ENCODE measurements at regions not wholly inside any gene's neighbourhood (a gene's known extent, or its start where the extent isn't known, plus 50 kb on each side); places are given as distances from the start of the nearest gene placed in this dataset.

DNA sequence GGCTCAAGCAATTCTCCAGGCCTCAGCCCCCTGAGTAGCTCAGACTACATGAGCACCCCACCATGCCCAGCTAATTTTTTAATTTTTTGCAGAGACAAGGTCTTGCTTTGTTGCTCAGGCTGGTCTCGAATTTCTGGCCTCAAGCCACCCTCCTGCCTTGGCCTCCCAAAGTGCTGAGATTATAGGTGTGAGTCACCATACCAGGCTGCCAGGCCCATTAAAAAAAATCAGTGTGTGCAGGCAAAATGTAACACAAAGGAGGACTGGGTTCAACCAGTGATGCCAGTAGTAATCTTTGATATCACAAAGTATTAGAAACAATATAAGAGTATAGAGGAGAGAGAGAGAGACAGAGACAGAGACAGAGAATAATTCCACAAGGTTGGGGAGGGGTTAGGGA lies 322.7 kb downstream of the MSX2 start:
- H3K27me3 ChIP-seq (ENCODE audit: control insufficient read depth in 5 of 5, insufficient read depth in 4 of 5, low read length in 5 of 5) = no peaks in the 10 kb centered on the region
- no peak overlapping the region for H3K9ac ChIP-seq (ENCODE audit: low read length in 5 of 5)
- H3K9me3 ChIP-seq (ENCODE audit: control insufficient read depth in 5 of 5, low read length in 5 of 5) = no peaks in the 10 kb centered on the region
- H3K4me3 ChIP-seq (ENCODE audit: low read depth in 1 of 5, low read length in 5 of 5) = no peak overlapping the region
- H3K36me3 ChIP-seq (ENCODE audit: control insufficient read depth in 5 of 5, insufficient read depth in 5 of 5, low read length in 5 of 5) = no peaks in the 10 kb centered on the region
- H3K27ac ChIP-seq (ENCODE audit: low read depth, low read length) = no peak overlapping the region
- peaks cover 0 to 16% (median 5%) of the 10 kb centered on the region in 5 donors for H3K4me1 ChIP-seq (ENCODE audit: control insufficient read depth in 5 of 5, insufficient read depth in 5 of 5, low read length in 5 of 5)

GRCh38 chr5:175045820-175046219 lies 321.4 kb downstream of the MSX2 start:
- H3K9me3 ChIP-seq (ENCODE audit: control insufficient read depth in 5 of 5, low read length in 5 of 5) = no peaks in the 10 kb centered on the region
- no peak overlapping the region for H3K9ac ChIP-seq (ENCODE audit: low read length in 5 of 5)
- H3K27me3 ChIP-seq (ENCODE audit: control insufficient read depth in 5 of 5, insufficient read depth in 4 of 5, low read length in 5 of 5) = no peaks in the 10 kb centered on the region
- no peak overlapping the region for H3K4me3 ChIP-seq (ENCODE audit: low read depth in 1 of 5, low read length in 5 of 5)
- no peaks in the 10 kb centered on the region for H3K36me3 ChIP-seq (ENCODE audit: control insufficient read depth in 5 of 5, insufficient read depth in 5 of 5, low read length in 5 of 5)
- peaks cover 0 to 16% (median 5%) of the 10 kb centered on the region in 5 donors for H3K4me1 ChIP-seq (ENCODE audit: control insufficient read depth in 5 of 5, insufficient read depth in 5 of 5, low read length in 5 of 5)
- no peak overlapping the region for H3K27ac ChIP-seq (ENCODE audit: low read depth, low read length)

DNA sequence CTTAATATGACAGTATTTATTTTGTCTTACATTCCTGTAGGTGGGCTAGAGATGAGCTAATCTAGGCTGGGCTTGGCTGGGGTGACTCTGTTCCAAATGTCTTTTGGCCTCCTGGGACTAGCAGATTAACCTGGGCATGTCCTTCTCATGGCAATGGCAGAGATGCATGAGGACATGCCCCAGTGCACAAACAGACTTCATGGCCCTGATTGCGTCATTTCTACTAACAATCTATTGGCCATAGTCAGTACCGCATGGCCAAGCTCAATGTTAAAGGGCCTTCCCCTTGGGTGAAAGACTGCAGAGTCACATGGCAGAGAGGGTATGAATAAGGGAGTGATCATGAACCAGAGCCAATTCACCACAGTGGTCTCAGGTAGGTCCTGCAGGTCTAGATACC lies 313.4 kb downstream of the MSX2 start:
- Histone ChIP-seq H3K27ac (ENCODE audit: low read depth, low read length) (no peak overlapping the region), H3K9me3 (ENCODE audit: control insufficient read depth in 5 of 5, low read length in 5 of 5) (peaks cover 0 to 10% (median 5%) of the 10 kb centered on the region in 5 donors), H3K27me3 (ENCODE audit: control insufficient read depth in 5 of 5, insufficient read depth in 4 of 5, low read length in 5 of 5) (no peaks in the 10 kb centered on the region), H3K4me3 (ENCODE audit: low read depth in 1 of 5, low read length in 5 of 5) (no peak overlapping the region), H3K36me3 (ENCODE audit: control insufficient read depth in 5 of 5, insufficient read depth in 5 of 5, low read length in 5 of 5) (no peaks in the 10 kb centered on the region), H3K4me1 (ENCODE audit: control insufficient read depth in 5 of 5, insufficient read depth in 5 of 5, low read length in 5 of 5) (peaks cover 0 to 2% (median 0%) of the 10 kb centered on the region in 5 donors), H3K9ac (ENCODE audit: low read length in 5 of 5) (no peak overlapping the region)

- no peaks in the 10 kb centered on the region for H3K27me3 ChIP-seq (ENCODE audit: control insufficient read depth in 5 of 5, insufficient read depth in 4 of 5, low read length in 5 of 5)
- peaks cover 0 to 6% (median 0%) of the 10 kb centered on the region in 5 donors for H3K4me1 ChIP-seq (ENCODE audit: control insufficient read depth in 5 of 5, insufficient read depth in 5 of 5, low read length in 5 of 5)
- H3K4me3 ChIP-seq (ENCODE audit: low read depth in 1 of 5, low read length in 5 of 5) = no peak overlapping the region
- peaks cover 0 to 10% (median 5%) of the 10 kb centered on the region in 5 donors for H3K9me3 ChIP-seq (ENCODE audit: control insufficient read depth in 5 of 5, low read length in 5 of 5)
- H3K27ac ChIP-seq (ENCODE audit: low read depth, low read length) = no peak overlapping the region
- H3K36me3 ChIP-seq (ENCODE audit: control insufficient read depth in 5 of 5, insufficient read depth in 5 of 5, low read length in 5 of 5) = no peaks in the 10 kb centered on the region
- H3K9ac ChIP-seq (ENCODE audit: low read length in 5 of 5) = no peak overlapping the region
Measured at GRCh38 chr5:175035882-175036533, 311.6 kb downstream of the MSX2 start.

DNA sequence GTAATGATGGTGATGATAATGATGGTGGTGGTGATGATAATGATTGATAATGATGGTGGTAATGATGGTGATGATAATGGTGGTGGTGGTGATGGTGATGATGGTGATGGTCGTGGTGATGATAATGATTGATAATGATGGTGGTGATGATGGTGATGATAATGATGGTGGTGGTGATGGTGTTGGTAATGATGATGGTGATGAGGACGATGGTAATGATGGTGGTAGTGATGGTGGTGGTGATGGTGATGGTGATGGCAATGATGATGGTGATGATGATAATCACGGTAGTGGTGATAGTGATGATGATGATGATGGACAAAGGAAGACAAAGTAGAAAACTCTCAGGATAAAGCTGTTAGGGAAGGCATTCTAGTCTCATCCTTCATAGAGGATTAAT lies 310.5 kb downstream of the MSX2 start:
- Histone ChIP-seq H3K4me1 (ENCODE audit: control insufficient read depth in 5 of 5, insufficient read depth in 5 of 5, low read length in 5 of 5) (peaks cover 0 to 6% (median 0%) of the 10 kb centered on the region in 5 donors), H3K9ac (ENCODE audit: low read length in 5 of 5) (no peak overlapping the region), H3K4me3 (ENCODE audit: low read depth in 1 of 5, low read length in 5 of 5) (no peak overlapping the region), H3K9me3 (ENCODE audit: control insufficient read depth in 5 of 5, low read length in 5 of 5) (peaks cover 0 to 10% (median 5%) of the 10 kb centered on the region in 5 donors), H3K27ac (ENCODE audit: low read depth, low read length) (no peak overlapping the region), H3K27me3 (ENCODE audit: control insufficient read depth in 5 of 5, insufficient read depth in 4 of 5, low read length in 5 of 5) (no peaks in the 10 kb centered on the region), H3K36me3 (ENCODE audit: control insufficient read depth in 5 of 5, insufficient read depth in 5 of 5, low read length in 5 of 5) (no peaks in the 10 kb centered on the region)

DNA sequence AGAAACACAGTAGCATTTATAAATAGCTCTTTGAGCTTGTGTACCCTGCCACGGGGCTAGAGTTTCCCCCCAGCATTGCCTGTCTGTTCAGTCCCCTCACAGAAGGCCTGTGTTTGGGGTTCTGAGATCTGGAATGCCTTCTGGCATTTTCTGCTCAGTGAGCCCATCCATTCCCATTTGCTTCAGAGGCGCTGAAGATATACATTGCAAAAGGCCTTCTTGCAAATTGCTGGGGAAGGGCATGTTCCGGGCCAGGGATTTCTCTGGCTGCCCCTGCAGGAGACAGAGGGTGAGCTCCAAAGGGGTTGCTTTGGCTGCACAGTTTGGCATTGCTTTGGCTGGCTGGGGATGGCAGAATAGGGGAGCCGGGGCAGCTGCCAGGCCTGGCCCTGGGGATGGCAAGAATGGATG lies 308.4 kb downstream of the MSX2 start:
- no peaks in the 10 kb centered on the region for H3K36me3 ChIP-seq (ENCODE audit: control insufficient read depth in 5 of 5, insufficient read depth in 5 of 5, low read length in 5 of 5)
- peaks cover 0 to 6% (median 0%) of the 10 kb centered on the region in 5 donors for H3K4me1 ChIP-seq (ENCODE audit: control insufficient read depth in 5 of 5, insufficient read depth in 5 of 5, low read length in 5 of 5)
- H3K27me3 ChIP-seq (ENCODE audit: control insufficient read depth in 5 of 5, insufficient read depth in 4 of 5, low read length in 5 of 5) = no peaks in the 10 kb centered on the region
- no peak overlapping the region for H3K27ac ChIP-seq (ENCODE audit: low read depth, low read length)
- H3K9me3 ChIP-seq (ENCODE audit: control insufficient read depth in 5 of 5, low read length in 5 of 5) = peaks cover 0 to 10% (median 5%) of the 10 kb centered on the region in 5 donors
- H3K4me3 ChIP-seq (ENCODE audit: low read depth in 1 of 5, low read length in 5 of 5) = no peak overlapping the region
- H3K9ac ChIP-seq (ENCODE audit: low read length in 5 of 5) = no peak overlapping the region

DNA sequence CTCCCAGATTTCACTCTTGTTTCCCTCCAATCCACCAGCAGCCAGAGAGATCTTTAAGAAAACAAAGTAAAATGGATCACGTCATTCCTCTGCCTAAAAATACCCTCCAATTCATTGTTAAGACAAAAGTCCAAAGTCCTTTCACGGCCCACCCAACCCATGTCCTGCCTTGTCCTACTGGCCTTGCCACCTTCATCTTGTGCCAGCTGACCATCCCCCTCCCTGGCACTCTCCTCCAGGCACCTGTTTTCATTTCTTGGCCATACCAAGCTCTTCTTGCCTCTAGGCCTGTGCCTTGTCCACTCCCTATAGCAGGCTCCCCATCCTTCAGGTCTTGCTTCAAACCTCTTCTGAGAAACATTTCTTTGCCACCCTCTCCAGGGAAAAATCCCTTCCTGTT lies 307.6 kb downstream of the MSX2 start:
- no peak overlapping the region for H3K9ac ChIP-seq (ENCODE audit: low read length in 5 of 5)
- H3K9me3 ChIP-seq (ENCODE audit: control insufficient read depth in 5 of 5, low read length in 5 of 5) = peaks cover 0 to 10% (median 5%) of the 10 kb centered on the region in 5 donors
- H3K4me3 ChIP-seq (ENCODE audit: low read depth in 1 of 5, low read length in 5 of 5) = no peak overlapping the region
- no peaks in the 10 kb centered on the region for H3K36me3 ChIP-seq (ENCODE audit: control insufficient read depth in 5 of 5, insufficient read depth in 5 of 5, low read length in 5 of 5)
- H3K27me3 ChIP-seq (ENCODE audit: control insufficient read depth in 5 of 5, insufficient read depth in 4 of 5, low read length in 5 of 5) = no peaks in the 10 kb centered on the region
- H3K27ac ChIP-seq (ENCODE audit: low read depth, low read length) = no peak overlapping the region
- H3K4me1 ChIP-seq (ENCODE audit: control insufficient read depth in 5 of 5, insufficient read depth in 5 of 5, low read length in 5 of 5) = peaks cover 0 to 6% (median 0%) of the 10 kb centered on the region in 5 donors

DNA sequence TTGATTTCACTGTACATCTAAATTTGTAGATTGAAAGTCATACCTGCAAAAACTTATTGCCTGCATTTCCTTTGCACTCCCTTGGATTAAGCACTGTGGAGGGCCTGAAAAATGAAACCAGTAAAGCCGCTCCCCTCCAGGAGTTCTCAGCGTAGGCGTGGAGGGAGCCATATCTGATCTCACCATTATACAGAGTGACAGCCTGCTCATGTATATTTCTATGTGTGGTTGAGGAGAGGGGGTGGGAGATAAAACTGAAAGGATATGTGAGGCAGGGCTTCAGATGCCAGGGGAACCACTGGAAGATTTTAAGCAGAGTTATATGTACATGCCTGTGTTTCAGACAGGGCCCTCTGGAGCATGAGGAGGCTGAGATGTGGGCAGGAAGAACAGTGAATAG lies 303.0 kb downstream of the MSX2 start:
- no peaks in the 10 kb centered on the region for H3K36me3 ChIP-seq (ENCODE audit: control insufficient read depth in 5 of 5, insufficient read depth in 5 of 5, low read length in 5 of 5)
- H3K4me1 ChIP-seq (ENCODE audit: control insufficient read depth in 5 of 5, insufficient read depth in 5 of 5, low read length in 5 of 5) = peaks cover 3 to 9% (median 7%) of the 10 kb centered on the region in 5 donors
- H3K4me3 ChIP-seq (ENCODE audit: low read depth in 1 of 5, low read length in 5 of 5) = no peak overlapping the region
- H3K9me3 ChIP-seq (ENCODE audit: control insufficient read depth in 5 of 5, low read length in 5 of 5) = peaks cover 0 to 2% (median 0%) of the 10 kb centered on the region in 5 donors
- H3K27ac ChIP-seq (ENCODE audit: low read depth, low read length) = no peak overlapping the region
- no peaks in the 10 kb centered on the region for H3K27me3 ChIP-seq (ENCODE audit: control insufficient read depth in 5 of 5, insufficient read depth in 4 of 5, low read length in 5 of 5)
- H3K9ac ChIP-seq (ENCODE audit: low read length in 5 of 5) = no peak overlapping the region

DNA sequence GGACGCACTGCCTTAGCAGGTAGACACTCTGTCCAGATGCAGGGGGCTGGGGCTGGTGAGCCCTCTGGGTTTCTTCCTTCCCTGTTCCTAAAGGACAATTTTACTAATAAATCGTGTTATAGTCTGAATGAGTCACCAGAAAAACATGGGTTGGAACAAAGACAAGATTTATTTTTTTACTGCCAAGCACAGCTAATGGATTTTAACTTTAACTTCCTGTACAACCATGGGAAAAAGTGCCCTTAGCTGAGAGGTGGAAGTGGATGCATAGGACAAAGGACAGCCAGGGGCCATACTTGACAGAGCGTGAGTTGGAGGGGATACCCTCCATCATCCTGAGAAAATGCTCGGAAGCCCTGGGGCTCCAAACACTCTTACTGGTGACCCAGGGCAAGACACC lies 300.7 kb downstream of the MSX2 start:
- Histone ChIP-seq H3K9ac (ENCODE audit: low read length in 5 of 5) (no peak overlapping the region), H3K27ac (ENCODE audit: low read depth, low read length) (no peak overlapping the region), H3K9me3 (ENCODE audit: control insufficient read depth in 5 of 5, low read length in 5 of 5) (peaks cover 0 to 2% (median 0%) of the 10 kb centered on the region in 5 donors)

GRCh38 chr5:175021841-175022625 lies 297.7 kb downstream of the MSX2 start:
- H3K9me3 ChIP-seq (ENCODE audit: control insufficient read depth in 5 of 5, low read length in 5 of 5) = peaks cover 0 to 2% (median 0%) of the 10 kb centered on the region in 5 donors
- H3K27ac ChIP-seq (ENCODE audit: low read depth, low read length) = no peak overlapping the region
- no peaks in the 10 kb centered on the region for H3K36me3 ChIP-seq (ENCODE audit: control insufficient read depth in 5 of 5, insufficient read depth in 5 of 5, low read length in 5 of 5)
- no peaks in the 10 kb centered on the region for H3K27me3 ChIP-seq (ENCODE audit: control insufficient read depth in 5 of 5, insufficient read depth in 4 of 5, low read length in 5 of 5)
- no peak overlapping the region for H3K9ac ChIP-seq (ENCODE audit: low read length in 5 of 5)
- H3K4me1 ChIP-seq (ENCODE audit: control insufficient read depth in 5 of 5, insufficient read depth in 5 of 5, low read length in 5 of 5) = peaks cover 3 to 9% (median 7%) of the 10 kb centered on the region in 5 donors
- no peak overlapping the region for H3K4me3 ChIP-seq (ENCODE audit: low read depth in 1 of 5, low read length in 5 of 5)

More for the DNA sequence above, 300.7 kb downstream of the MSX2 start:
- Histone ChIP-seq H3K27me3 (ENCODE audit: control insufficient read depth in 5 of 5, insufficient read depth in 4 of 5, low read length in 5 of 5) (no peaks in the 10 kb centered on the region), H3K4me1 (ENCODE audit: control insufficient read depth in 5 of 5, insufficient read depth in 5 of 5, low read length in 5 of 5) (peaks cover 3 to 9% (median 7%) of the 10 kb centered on the region in 5 donors), H3K36me3 (ENCODE audit: control insufficient read depth in 5 of 5, insufficient read depth in 5 of 5, low read length in 5 of 5) (no peaks in the 10 kb centered on the region), H3K4me3 (ENCODE audit: low read depth in 1 of 5, low read length in 5 of 5) (no peak overlapping the region)
